Middle frontal gyrus (tissue), 1 donor: ENCODE measurements at regions not wholly inside any gene's neighbourhood (a gene's known extent, or its start where the extent isn't known, plus 50 kb on each side); places are given as distances from the start of the nearest gene placed in this dataset.

Experiments
- DNase-seq: peaks from one replicate; pipeline ENCODE4 v3.0.0-alpha.2; 2015; ENCODE audit warnings: low spot score; ENCODE audit errors: extremely low spot score

DNA sequence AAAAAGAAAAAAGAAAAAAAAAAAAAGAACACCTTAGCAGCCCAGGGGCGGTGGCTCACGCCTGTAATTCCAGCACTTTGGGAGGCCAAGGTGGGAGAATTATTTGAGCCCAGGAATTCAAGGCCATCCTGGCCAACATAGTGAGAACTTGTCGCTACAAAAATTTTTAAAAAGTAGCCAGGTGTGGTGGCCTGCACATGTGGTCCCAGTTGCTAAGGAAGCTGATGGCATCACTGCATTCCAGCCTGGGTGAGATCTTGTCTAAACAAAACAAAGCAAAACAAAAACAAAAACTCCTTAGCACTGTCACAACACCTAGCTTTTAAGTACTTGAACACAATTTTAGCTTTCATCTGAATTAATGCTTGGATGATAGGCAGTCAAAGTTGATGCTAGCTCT lies 86.3 kb upstream of the MKLN1 start:
- DNase-seq: no peak

DNA sequence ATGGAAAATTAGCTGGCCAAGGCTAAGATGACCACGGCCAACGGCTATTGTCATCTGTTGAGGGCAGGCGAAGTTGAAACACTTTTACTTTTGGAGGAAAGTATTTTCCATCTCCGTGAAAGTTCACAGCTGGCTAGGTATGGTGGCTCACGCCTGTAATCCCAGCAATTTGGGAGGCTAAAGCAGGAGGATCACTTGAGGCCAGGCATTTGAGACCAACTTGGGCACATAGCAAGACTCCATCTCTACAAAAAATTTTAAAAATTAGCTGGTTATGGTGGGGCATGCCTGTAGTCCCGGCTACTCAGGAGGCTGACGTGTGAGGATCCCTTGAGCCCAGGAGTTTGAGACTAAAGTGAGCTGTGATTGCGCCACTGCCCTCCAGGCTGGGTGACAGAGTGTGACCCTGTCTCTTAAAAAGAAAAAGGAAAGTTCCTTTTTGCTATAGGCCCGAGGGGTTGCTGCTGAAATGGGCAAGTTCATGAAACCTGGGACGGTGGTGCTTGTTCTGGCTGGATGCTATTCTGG lies 85.5 kb upstream of the MKLN1 start:
- no peak for DNase-seq

DNA sequence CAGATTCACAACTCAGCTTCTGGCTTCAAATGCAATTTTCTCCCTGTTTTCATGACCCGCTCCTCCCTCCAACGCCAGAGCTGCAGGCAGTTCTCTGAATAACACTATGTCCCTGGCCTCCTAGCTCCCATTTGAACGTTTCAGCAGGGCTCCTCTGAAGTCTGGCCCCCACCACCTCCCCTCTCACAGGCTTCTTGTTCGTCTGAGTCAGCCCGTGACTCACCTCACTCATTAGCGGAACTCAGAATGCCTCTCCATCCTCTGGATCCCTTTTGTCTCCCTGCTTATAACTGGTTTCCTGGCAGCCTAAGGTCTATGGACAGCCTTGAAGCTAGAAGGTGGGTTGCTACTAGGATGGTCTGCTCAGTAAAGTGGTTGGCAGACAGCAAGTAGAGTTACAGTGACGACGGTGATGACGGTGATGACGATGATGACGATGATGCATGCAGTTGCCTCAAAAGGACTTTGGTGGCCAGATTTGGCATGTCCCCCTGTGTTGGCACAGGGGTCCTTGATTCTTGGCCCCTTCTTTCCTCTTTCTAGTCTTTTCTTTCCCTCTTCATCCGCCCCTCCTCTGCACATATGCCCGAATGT lies 83.3 kb upstream of the MKLN1 start:
- DNase-seq: no peak

DNA sequence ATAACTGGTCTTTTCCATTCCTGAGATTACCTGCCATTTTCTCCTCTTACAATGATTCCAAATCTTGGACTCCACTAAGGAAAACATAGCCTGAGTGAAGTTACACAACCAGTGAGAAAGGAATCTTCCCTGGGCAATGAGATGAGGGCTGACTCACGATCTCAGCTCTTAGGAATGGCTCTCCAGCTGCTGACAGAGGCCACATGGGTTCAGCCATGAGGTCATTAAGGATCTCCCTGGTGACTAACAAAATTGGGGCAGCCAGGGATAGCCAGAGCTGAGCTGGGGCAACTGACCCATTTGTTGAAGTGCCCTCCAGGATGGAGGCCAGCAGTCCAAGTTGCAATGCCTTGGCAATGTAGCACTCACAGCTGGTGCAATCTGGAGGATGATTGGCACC lies 78.7 kb upstream of the MKLN1 start:
- no peak for DNase-seq

DNA sequence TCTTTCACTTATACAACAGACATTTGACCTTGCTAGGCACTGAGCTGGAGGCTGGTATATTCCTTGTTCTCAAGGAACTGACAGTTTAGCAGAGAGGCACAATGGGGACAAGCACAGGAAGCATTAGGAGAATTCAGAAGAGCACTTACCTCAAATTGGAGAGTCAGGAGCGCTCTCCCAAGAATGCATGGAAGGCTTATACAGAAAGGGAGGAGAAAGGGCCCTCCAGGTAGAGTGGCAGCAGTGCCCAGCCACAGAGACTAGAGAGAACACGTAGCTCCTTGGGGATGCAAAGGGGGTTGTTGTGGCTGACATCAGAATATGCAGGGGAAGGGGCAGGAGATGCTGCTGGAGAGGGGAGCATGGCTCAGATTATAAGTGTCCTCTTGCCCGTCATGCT lies 78.2 kb upstream of the MKLN1 start:
- no peak for DNase-seq

DNA sequence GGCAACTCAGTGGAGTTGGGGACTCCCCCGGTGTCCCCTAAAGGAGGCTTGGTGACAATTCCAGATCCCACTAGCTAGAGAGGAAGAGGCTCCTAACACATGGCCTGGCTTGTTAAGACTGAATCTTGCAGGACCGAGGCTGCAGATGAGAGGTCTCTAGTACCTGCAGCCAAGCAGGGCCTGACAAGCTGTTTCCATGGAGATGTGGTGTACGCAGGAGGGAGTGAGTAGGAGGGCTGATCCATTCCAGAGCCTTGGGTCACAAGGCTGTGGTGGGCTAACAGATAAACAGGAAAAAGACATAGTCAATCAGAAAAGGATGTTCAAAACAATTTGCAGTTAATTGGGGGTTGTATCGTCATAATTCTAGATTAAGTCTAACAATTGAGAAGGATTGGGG lies 77.3 kb upstream of the MKLN1 start:
- no peak for DNase-seq

DNA sequence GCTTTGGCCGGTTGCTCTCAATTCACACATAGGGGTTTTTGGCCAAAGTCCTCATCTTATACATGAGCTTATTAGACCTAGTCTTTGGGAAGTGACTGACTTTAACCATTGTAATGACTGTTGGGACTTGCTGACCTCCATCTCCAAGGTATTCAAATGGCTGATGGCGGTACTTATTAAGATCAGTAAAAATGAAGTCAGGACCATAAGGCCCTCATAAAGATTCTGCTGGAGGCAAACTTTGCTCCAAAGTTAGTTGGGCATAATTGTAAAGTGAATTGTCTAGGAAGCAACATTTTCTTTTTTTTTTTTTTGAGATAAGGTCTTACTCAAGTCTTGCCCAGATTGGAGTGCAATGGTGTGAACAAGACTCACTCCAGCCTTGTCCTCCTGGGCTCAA lies 76.3 kb upstream of the MKLN1 start:
- DNase-seq: no peak

DNA sequence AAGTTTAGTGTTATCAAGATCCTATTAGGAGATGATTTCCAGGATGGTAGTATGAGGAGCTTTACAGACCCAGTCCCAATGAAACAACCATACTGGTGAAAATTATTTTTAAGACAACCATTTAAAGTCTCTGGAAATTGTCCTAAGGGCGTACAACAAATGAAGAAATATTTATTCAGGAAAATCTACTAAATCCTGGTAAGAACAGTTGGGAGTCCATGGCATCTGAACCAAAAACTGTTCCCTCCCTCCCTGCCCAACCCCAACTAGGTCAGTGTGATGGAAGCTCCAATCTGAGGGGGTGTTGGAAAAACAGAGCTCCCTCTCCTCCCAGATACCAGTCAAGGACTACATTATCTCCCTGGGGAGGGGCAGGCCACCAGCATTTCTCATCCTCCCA lies 74.7 kb upstream of the MKLN1 start:
- DNase-seq: no peak

DNA sequence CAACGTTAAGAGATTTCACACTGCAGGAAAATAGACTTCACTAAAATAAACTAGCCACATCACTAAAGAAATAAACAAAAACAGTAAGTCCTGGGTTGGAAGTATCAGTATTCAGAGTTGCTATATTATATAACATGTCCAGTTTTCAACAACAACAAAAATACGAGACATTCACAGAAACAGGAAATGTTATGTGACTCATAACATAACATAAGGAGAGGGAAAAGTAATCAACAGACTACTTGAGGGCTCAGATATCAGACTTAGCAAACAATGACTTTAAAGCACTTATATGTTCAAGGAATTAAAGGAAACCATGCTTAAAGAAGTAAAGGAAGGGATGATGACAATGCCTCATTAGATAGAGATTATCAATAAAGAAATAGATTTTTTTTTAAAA lies 73.5 kb upstream of the MKLN1 start:
- no peak for DNase-seq

DNA sequence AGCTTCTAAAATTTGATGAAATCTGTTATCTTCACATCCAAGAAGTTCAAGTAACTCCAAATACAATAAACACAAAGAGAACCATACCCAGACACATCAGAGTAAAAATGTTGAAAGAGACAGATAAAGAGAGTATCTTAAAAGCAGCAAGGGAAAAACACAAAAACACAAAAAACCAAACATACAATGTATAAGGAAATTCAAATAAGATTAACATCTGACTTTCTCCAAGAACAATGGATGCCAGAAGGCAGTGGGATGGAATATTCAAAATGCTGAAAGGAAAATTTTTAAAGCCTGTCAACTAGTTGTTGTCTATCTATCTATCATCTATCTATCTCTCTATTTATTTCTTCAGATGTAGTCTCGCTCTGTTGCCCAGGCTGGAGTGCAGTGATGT lies 72.4 kb upstream of the MKLN1 start:
- DNase-seq: no peak

DNA sequence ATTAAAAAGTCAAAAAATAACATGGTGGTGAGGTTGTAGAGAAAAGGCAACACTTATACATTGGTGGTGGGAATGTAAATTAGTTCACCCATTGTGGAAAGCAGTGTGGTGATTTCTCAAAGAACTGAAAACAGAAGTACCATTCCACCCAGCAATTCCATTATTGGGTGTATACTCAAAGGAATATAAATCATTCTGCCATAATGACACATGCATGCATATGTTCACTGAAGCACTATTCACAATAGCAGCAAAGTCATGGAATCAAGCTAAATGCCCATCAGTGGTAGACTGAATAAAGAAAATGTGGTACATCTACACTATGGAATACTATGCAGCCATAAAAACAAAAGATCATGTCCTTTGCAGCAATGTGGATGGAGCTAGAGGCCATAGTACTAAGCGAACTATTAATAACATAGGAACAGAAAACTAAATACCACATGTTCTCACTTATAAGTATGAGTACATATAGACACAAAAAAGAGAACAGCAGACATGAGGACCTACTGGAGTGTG lies 66.1 kb upstream of the MKLN1 start:
- DNase-seq: no peak

DNA sequence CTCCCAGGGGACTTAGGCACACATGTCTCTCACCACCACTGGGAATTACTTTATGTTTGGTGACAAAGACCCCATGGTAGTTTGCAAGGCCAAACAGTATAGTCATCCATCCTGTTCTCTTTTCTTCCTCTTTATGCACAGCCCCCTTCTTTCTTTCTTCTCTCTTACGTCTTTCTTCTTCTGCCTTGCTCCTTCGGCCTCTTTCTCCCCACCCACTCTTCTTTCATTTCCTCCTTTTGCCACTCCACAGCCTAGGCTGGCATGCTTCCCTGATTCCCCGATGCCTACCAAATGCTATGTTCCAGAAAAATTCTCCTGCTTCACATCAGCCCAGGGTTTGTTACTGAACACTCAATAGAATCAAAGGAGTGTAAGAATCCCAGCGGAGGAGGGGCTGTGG lies 62.4 kb upstream of the MKLN1 start:
- DNase-seq: peak; percentile 34

DNA sequence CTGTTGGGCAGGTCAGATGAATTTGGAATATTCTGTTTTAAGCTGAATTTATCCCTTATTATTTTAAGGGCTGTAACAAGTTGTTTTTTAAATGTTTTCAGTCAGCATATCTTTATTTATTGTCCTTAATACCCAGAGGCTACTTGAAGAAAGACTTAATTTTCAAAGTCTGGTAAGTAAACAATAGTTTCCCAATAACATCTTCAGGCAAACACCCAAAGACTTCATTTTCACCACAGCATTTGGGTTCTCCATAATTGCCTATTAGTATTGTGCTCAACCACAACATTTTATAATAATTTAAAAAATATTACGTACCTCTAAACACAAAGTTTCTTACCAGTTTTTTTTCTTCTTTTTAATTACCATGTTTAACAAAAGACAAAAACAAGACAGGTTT lies 60.0 kb upstream of the MKLN1 start:
- no peak for DNase-seq

DNA sequence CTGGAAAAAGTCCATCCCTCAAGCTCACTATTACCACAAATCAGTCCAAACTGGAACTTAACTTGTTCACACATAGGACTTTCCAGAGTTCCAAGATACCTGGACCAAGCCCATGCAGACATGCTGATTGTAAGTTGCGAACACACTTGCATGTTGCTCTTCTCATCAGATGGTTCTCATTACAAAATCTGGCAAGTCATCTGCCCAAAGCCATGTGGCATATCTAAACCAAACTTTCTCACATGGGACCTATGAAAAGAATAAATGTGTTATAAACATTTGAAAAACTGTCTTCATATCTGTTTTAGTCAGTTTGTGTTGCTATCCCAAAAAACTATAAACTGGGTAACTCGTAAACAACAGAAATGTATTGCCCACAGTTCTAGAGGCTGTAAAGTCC lies 58.8 kb upstream of the MKLN1 start:
- DNase-seq: no peak

DNA sequence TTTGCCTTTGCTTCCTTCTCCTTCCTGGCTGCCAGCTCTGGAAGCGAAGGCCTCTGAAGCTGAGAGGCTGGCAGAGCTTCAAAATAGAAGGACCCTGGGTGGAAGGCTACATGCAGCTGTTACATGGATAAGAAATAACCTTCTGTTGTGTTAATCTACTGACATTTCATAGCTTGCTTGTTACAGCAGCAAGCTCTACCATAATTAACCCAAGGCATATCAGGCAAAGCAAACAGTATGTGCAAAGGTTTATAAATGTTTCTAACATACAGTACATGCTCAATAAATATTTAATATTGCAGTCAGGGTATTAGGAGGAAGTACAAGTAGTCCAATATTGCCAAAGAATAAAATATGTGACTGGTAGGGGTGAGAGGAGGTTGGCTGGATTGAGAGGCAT lies 55.6 kb upstream of the MKLN1 start:
- no peak for DNase-seq

DNA sequence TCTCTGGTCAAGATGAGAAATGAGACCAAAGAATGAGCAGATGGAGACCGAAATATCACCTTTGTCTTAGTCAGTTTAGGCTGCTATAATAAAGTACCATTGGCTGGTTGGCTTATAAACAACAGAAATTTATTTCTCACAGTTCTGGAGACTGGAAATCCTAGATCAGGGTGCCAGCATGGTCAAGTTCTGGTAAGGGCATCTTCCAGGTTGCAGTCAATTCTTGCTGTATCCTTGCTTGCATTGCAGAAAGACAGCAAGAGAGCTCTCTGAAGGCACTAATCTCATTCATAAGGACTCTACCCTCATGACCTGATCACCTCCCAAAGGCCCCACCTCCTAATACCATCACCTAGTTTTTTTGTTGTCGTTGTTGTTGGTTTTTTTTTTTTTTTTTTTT lies 52.7 kb upstream of the MKLN1 start:
- no peak for DNase-seq

DNA sequence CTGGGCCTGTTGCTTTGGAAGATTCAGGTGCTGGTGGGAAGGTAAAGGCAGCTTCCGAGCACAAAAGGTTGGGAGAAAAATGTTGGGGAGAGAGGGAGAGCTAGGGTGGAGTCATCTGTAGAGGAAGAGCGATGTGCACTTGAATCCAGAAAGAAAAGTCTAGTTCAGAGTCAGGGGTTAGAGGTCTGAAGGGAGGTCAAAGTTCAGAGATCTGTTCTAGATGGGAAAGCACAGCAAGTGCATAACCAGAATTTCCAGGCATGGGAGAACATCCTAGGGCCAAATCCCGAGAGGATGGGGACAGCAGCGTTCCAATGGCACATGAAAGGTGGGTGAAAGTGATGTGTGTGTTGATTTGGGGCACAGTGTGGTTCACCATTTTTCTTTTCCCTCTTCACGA lies 51.5 kb upstream of the MKLN1 start:
- no peak for DNase-seq

DNA sequence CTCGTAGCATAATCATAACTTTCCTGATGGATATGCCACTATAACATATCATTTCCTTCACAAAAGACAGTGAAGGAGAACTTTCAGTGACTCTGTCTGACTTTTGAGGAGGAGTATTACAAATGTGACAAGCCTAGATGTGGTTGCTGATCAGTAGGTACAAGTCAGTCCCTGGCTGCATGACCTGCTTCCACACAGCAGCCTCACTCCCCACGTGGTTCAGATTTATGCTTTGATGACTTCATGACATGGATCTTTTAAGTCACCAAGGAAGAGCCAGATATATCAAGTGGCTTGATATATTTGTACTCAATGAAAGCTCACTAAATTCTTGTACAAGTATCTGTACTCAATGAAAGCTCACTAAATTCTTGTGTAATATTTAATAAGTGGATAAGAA lies 50.9 kb upstream of the MKLN1 start:
- DNase-seq: no peak
